ENCODE measurements at regions not wholly inside any gene's neighbourhood (a gene's known extent, or its start where the extent isn't known, plus 50 kb on each side); places are given as distances from the start of the nearest gene placed in this dataset.

GRCh38 chr4:29013341-29013740 lies 1706.8 kb upstream of the PCDH7 start:
- H3K27ac ChIP-seq, result no peak overlapping the region
- ATAC-seq (ENCODE audit: low FRiP score in 2 of 2), result no peak
- H3K27me3 ChIP-seq, result no peaks in the 10 kb centered on the region
- H3K36me3 ChIP-seq, result no peaks in the 10 kb centered on the region
- 75 to 77% methylated on average over 2 of the region's 2 CpGs for WGBS, 2 donors
- TF ChIP-seq POLR2A (IDR thresholded peaks at IDR 0.05), result no peak
- TF ChIP-seq EP300 (IDR thresholded peaks at IDR 0.05), result no peak
- TF ChIP-seq POLR2AphosphoS5 (IDR thresholded peaks at IDR 0.05), result no peak
- no peak for TF ChIP-seq CTCF (IDR thresholded peaks at IDR 0.05)
- no peak overlapping the region for H3K4me3 ChIP-seq
- H3K9me3 ChIP-seq, result no peaks in the 10 kb centered on the region
- no peaks in the 10 kb centered on the region for H3K4me1 ChIP-seq
- no peak for DNase-seq

- Histone ChIP-seq H3K27me3 (no peaks in the 10 kb centered on the region), H3K4me3 (no peak overlapping the region), H3K4me1 (no peaks in the 10 kb centered on the region), H3K27ac (no peak overlapping the region), H3K36me3 (no peaks in the 10 kb centered on the region), H3K9me3 (no peaks in the 10 kb centered on the region)
- no peak for DNase-seq
- WGBS, 2 donors, result 85 to 92% methylated on average over 4 of the region's 4 CpGs
- ATAC-seq (ENCODE audit: low FRiP score in 2 of 2), result no peak
- no peak for TF ChIP-seq CTCF (IDR thresholded peaks at IDR 0.05)
- no peak for TF ChIP-seq POLR2AphosphoS5 (IDR thresholded peaks at IDR 0.05)
- no peak for TF ChIP-seq POLR2A (IDR thresholded peaks at IDR 0.05)
- TF ChIP-seq EP300 (IDR thresholded peaks at IDR 0.05), result no peak
These were observed 1705.6 kb upstream of the PCDH7 start for GRCh38 chr4:29014555-29014954.

- H3K36me3 ChIP-seq, result no peaks in the 10 kb centered on the region
- TF ChIP-seq POLR2A (IDR thresholded peaks at IDR 0.05), result no peak
- no peak for TF ChIP-seq CTCF (IDR thresholded peaks at IDR 0.05)
- TF ChIP-seq POLR2AphosphoS5 (IDR thresholded peaks at IDR 0.05), result no peak
- no peak for TF ChIP-seq EP300 (IDR thresholded peaks at IDR 0.05)
- no peak overlapping the region for H3K4me3 ChIP-seq
- H3K27me3 ChIP-seq, result no peaks in the 10 kb centered on the region
- no peaks in the 10 kb centered on the region for H3K9me3 ChIP-seq
- H3K27ac ChIP-seq, result no peak overlapping the region
- H3K4me1 ChIP-seq, result no peaks in the 10 kb centered on the region
- ATAC-seq (ENCODE audit: low FRiP score in 2 of 2), result no peak
- no peak for DNase-seq
- WGBS, 2 donors, result 54 to 74% methylated on average over 1 of the region's 1 CpG
These were observed 1686.5 kb upstream of the PCDH7 start for GRCh38 chr4:29033703-29034102.

- DNase-seq (no peak), ATAC-seq (ENCODE audit: low FRiP score in 2 of 2) (no peak)
- H3K4me3 ChIP-seq, result no peak overlapping the region
- no peaks in the 10 kb centered on the region for H3K4me1 ChIP-seq
- no peaks in the 10 kb centered on the region for H3K27me3 ChIP-seq
- H3K9me3 ChIP-seq, result no peaks in the 10 kb centered on the region
- no peak for TF ChIP-seq EP300 (IDR thresholded peaks at IDR 0.05)
- no peak for TF ChIP-seq CTCF (IDR thresholded peaks at IDR 0.05)
- H3K27ac ChIP-seq, result no peak overlapping the region
- 78 to 91% methylated on average over 5 of the region's 5 CpGs for WGBS, 2 donors
- no peaks in the 10 kb centered on the region for H3K36me3 ChIP-seq
These were observed 1682.7 kb upstream of the PCDH7 start for GRCh38 chr4:29037501-29037900.

- Histone ChIP-seq H3K36me3 (no peaks in the 10 kb centered on the region), H3K27me3 (no peaks in the 10 kb centered on the region), H3K4me1 (no peaks in the 10 kb centered on the region), H3K27ac (no peak overlapping the region), H3K4me3 (no peak overlapping the region), H3K9me3 (peaks cover 0 to 8% (median 0%) of the 10 kb centered on the region in 4 donors)
- WGBS, 2 donors, result 77 to 81% methylated on average over 5 of the region's 5 CpGs
- no peak for ATAC-seq (ENCODE audit: low FRiP score in 2 of 2)
- no peak for TF ChIP-seq POLR2A (IDR thresholded peaks at IDR 0.05)
- no peak for TF ChIP-seq CTCF (IDR thresholded peaks at IDR 0.05)
- TF ChIP-seq EP300 (IDR thresholded peaks at IDR 0.05), result no peak
- no peak for TF ChIP-seq POLR2AphosphoS5 (IDR thresholded peaks at IDR 0.05)
- DNase-seq, result no peak
These were observed 1676.8 kb upstream of the PCDH7 start for GRCh38 chr4:29043411-29043810.
